ENCODE measurements at regions not wholly inside any gene's neighbourhood (a gene's known extent, or its start where the extent isn't known, plus 50 kb on each side); places are given as distances from the start of the nearest gene placed in this dataset.

DNA sequence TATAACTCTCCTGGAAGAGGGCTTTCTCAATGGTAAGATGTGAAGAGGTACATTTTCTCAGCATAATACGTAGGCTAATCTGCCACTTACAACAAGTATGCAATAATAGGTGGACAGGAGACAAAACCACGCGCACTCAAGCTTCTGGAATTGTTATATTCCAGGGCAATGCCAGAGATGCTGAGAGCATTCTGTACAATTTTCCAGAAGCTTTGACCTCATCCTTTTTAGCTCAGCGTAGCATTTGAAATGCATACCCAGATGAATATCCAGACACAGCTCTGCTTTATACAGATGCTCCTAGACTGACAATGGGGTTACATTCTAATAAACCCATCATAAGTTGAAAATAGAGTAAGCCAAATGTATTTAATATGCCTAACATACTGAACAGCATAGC is 1492.4 kb upstream of the FLRT2 start:
- Mint-ChIP-seq H3K27me3 (no peaks in the 10 kb centered on the region), H3K9me3 (peaks cover 16 to 40% (median 18%) of the 10 kb centered on the region in 3 donors), H3K4me3 (no peak overlapping the region), H3K36me3 (no peaks in the 10 kb centered on the region), H3K4me1 (no peaks in the 10 kb centered on the region), H3K27ac (no peak overlapping the region)
- 92% methylated on average over 2 of the region's 4 CpGs for WGBS (ENCODE audit: insufficient coverage)
- H3K27ac ChIP-seq (ENCODE audit: low read length), result no peak overlapping the region
- DNase-seq (no peak), ATAC-seq (replicated peaks in 1 of 4) (no peak)
- no peak overlapping the region for H3K4me3 ChIP-seq (ENCODE audit: control insufficient read depth in 1 of 2, extremely low read depth in 1 of 2, low read length in 1 of 2)
- ChIA-PET POLR2A (no interaction called here), CTCF (no interaction called here)
- no peaks in the 10 kb centered on the region for H3K36me3 ChIP-seq (ENCODE audit: control insufficient read depth in 2 of 2, extremely low read depth in 1 of 2, insufficient read depth in 1 of 2, low read length in 1 of 2)
- no peaks in the 10 kb centered on the region for H3K9me3 ChIP-seq
- no peaks in the 10 kb centered on the region for H3K27me3 ChIP-seq (replicated peaks in 1 of 2; ENCODE audit: control insufficient read depth in 2 of 2, extremely low read depth in 1 of 2, insufficient read depth in 2 of 2, low read length in 1 of 2)
- H3K4me1 ChIP-seq (ENCODE audit: control insufficient read depth in 1 of 2, extremely low read depth in 1 of 2, insufficient read depth in 2 of 2, low read length in 2 of 2), result no peaks in the 10 kb centered on the region

DNA sequence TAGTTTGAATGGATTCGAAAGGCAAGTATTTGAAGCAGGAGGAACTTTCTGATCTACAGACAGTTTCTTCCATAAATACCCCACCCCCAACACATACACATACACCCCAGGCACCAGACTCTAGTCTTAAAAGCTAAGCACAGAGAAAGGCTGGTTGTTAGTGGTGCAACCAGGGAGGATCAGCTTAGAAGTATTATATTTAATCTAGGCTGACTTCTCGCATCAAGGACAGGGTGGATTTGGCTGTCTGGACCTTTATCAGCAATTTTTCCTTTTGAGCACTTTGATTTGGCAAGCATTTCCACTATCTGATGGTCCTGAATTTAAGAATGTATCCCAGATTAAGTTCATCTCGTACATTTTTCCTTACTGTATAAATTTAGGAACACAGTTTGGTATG is 1489.8 kb upstream of the FLRT2 start:
- ChIA-PET POLR2A (no interaction called here), CTCF (no interaction called here)
- Histone ChIP-seq H3K36me3 (ENCODE audit: control insufficient read depth in 2 of 2, extremely low read depth in 1 of 2, insufficient read depth in 1 of 2, low read length in 1 of 2) (no peaks in the 10 kb centered on the region), H3K9me3 (no peaks in the 10 kb centered on the region), H3K4me3 (ENCODE audit: control insufficient read depth in 1 of 2, extremely low read depth in 1 of 2, low read length in 1 of 2) (no peak overlapping the region), H3K27ac (ENCODE audit: low read length) (no peak overlapping the region), H3K27me3 (replicated peaks in 1 of 2; ENCODE audit: control insufficient read depth in 2 of 2, extremely low read depth in 1 of 2, insufficient read depth in 2 of 2, low read length in 1 of 2) (no peaks in the 10 kb centered on the region), H3K4me1 (ENCODE audit: control insufficient read depth in 1 of 2, extremely low read depth in 1 of 2, insufficient read depth in 2 of 2, low read length in 2 of 2) (no peaks in the 10 kb centered on the region)
- H3K9me3 Mint-ChIP-seq, result peaks cover 18 to 45% (median 24%) of the 10 kb centered on the region in 3 donors
- WGBS (ENCODE audit: insufficient coverage), result 75% methylated on average over 1 of the region's 3 CpGs
- no peak for DNase-seq
- H3K36me3 Mint-ChIP-seq, result no peaks in the 10 kb centered on the region
- H3K27me3 Mint-ChIP-seq, result no peaks in the 10 kb centered on the region
- ATAC-seq (replicated peaks in 1 of 4), result no peak
- no peaks in the 10 kb centered on the region for H3K4me1 Mint-ChIP-seq
- H3K4me3 Mint-ChIP-seq, result no peak overlapping the region
- no peak overlapping the region for H3K27ac Mint-ChIP-seq

DNA sequence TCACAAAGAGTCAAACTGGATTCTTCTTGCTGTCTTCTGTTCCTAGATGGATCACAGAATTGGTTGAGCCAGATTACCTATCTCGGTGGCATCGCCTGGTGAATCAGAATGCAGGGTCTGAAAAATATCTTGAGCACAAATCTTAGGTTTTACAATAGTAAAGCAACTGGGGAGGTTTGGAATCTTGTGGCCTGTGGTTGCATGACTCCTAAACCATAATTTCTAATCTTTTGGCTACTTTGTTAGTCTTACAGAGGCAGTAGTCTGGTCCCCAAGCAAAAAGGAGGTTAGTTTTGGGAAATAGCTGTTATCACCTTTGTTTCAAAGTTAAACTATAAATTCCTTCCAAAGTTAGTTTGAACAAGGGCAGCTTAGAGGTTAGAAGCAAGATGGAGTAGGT is 1488.5 kb upstream of the FLRT2 start:
- Histone ChIP-seq H3K9me3 (no peaks in the 10 kb centered on the region), H3K27me3 (replicated peaks in 1 of 2; ENCODE audit: control insufficient read depth in 2 of 2, extremely low read depth in 1 of 2, insufficient read depth in 2 of 2, low read length in 1 of 2) (no peaks in the 10 kb centered on the region), H3K4me3 (ENCODE audit: control insufficient read depth in 1 of 2, extremely low read depth in 1 of 2, low read length in 1 of 2) (no peak overlapping the region), H3K36me3 (ENCODE audit: control insufficient read depth in 2 of 2, extremely low read depth in 1 of 2, insufficient read depth in 1 of 2, low read length in 1 of 2) (no peaks in the 10 kb centered on the region), H3K27ac (ENCODE audit: low read length) (no peak overlapping the region), H3K4me1 (ENCODE audit: control insufficient read depth in 1 of 2, extremely low read depth in 1 of 2, insufficient read depth in 2 of 2, low read length in 2 of 2) (no peaks in the 10 kb centered on the region)
- CTCF ChIA-PET, result no interaction called here
- Mint-ChIP-seq H3K27ac (no peak overlapping the region), H3K27me3 (no peaks in the 10 kb centered on the region), H3K36me3 (no peaks in the 10 kb centered on the region), H3K4me3 (no peak overlapping the region), H3K4me1 (no peaks in the 10 kb centered on the region), H3K9me3 (peaks cover 18 to 49% (median 24%) of the 10 kb centered on the region in 3 donors)
- POLR2A ChIA-PET, result no interaction called here
- WGBS (ENCODE audit: insufficient coverage), result no CpG with 5 or more reads among the region's 2 CpGs
- no peak for DNase-seq
- ATAC-seq (replicated peaks in 1 of 4), result no peak

DNA sequence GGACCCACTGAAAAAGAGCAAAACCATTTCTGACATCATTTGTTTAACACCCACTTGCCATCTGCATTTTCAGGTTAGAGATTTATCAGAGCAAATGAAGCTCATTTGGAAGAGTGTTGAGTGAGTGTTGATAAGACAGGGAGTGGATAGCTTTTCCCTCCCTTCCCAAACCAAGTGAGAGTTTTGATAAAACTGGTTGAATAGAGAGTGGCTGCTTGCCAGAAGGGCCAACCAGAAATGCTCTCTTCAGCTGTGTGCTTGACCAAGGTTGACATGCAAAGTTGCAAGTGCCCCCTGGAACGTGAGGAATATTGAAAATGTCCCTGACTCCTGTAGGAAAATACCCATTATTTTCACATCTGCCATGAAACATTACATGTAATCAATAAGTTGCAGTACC is 1487.0 kb upstream of the FLRT2 start:
- ChIA-PET CTCF (no interaction called here), POLR2A (no interaction called here)
- Mint-ChIP-seq H3K27ac (no peak overlapping the region), H3K4me3 (no peak overlapping the region), H3K9me3 (peaks cover 8 to 38% (median 19%) of the 10 kb centered on the region in 3 donors), H3K27me3 (no peaks in the 10 kb centered on the region), H3K4me1 (no peaks in the 10 kb centered on the region), H3K36me3 (no peaks in the 10 kb centered on the region)
- no peak overlapping the region for H3K4me3 ChIP-seq (ENCODE audit: control insufficient read depth in 1 of 2, extremely low read depth in 1 of 2, low read length in 1 of 2)
- H3K4me1 ChIP-seq (ENCODE audit: control insufficient read depth in 1 of 2, extremely low read depth in 1 of 2, insufficient read depth in 2 of 2, low read length in 2 of 2), result no peaks in the 10 kb centered on the region
- 40% methylated on average over 1 of the region's 1 CpG for WGBS (ENCODE audit: insufficient coverage)
- DNase-seq, result no peak
- H3K27me3 ChIP-seq (replicated peaks in 1 of 2; ENCODE audit: control insufficient read depth in 2 of 2, extremely low read depth in 1 of 2, insufficient read depth in 2 of 2, low read length in 1 of 2), result no peaks in the 10 kb centered on the region
- H3K36me3 ChIP-seq (ENCODE audit: control insufficient read depth in 2 of 2, extremely low read depth in 1 of 2, insufficient read depth in 1 of 2, low read length in 1 of 2), result no peaks in the 10 kb centered on the region
- ATAC-seq (replicated peaks in 1 of 4), result no peak
- H3K9me3 ChIP-seq, result no peaks in the 10 kb centered on the region
- H3K27ac ChIP-seq (ENCODE audit: low read length), result no peak overlapping the region

DNA sequence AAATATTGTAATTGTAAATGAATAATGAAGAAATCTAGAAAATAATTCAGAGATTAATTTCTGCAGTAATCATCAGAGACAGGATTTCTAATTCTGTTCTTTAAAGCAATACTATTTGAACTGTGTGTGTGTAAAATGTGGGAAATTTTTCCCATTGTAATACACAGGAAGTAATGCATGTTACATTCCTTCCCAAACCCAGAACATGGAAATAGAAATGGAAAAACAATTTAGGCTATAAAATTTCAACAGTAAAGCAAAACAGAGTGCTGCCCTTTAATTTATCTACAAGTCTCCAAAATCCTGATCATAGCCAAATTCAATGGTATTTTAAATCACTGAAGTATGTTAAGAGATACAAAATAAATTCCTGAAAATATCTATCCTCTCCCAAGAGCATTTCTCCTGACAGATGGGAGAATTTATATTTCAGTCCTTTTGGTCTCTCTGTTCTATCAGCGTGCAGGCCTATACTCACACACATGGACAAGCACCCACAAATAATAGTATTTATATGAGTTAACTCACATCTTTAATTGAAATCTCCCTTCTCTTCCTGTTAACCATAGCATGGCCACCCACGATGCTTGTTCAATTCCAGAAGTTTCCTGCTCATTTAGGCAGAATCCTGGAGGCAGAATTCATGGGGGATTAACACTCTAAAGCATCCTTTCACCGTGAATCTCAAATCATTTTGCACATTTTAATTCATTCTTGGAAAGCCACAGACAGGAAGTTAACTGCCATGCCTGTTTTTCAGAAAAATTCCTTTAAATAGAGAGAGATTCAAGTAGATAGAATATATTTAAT is 1465.4 kb upstream of the FLRT2 start:
- Mint-ChIP-seq H3K9me3 (peaks cover 10 to 17% (median 11%) of the 10 kb centered on the region in 3 donors), H3K27me3 (no peaks in the 10 kb centered on the region), H3K4me3 (no peak overlapping the region), H3K27ac (no peak overlapping the region), H3K4me1 (no peaks in the 10 kb centered on the region), H3K36me3 (no peaks in the 10 kb centered on the region)
- WGBS (ENCODE audit: insufficient coverage), result no CpG with 5 or more reads among the region's 3 CpGs
- ATAC-seq (replicated peaks in 1 of 4), result no peak
- ChIA-PET CTCF (no interaction called here), POLR2A (no interaction called here)
- Histone ChIP-seq H3K4me3 (ENCODE audit: control insufficient read depth in 1 of 2, extremely low read depth in 1 of 2, low read length in 1 of 2) (no peak overlapping the region), H3K9me3 (no peaks in the 10 kb centered on the region), H3K4me1 (ENCODE audit: control insufficient read depth in 1 of 2, extremely low read depth in 1 of 2, insufficient read depth in 2 of 2, low read length in 2 of 2) (no peaks in the 10 kb centered on the region), H3K36me3 (ENCODE audit: control insufficient read depth in 2 of 2, extremely low read depth in 1 of 2, insufficient read depth in 1 of 2, low read length in 1 of 2) (no peaks in the 10 kb centered on the region), H3K27me3 (replicated peaks in 1 of 2; ENCODE audit: control insufficient read depth in 2 of 2, extremely low read depth in 1 of 2, insufficient read depth in 2 of 2, low read length in 1 of 2) (no peaks in the 10 kb centered on the region), H3K27ac (ENCODE audit: low read length) (no peak overlapping the region)
- no peak for DNase-seq

DNA sequence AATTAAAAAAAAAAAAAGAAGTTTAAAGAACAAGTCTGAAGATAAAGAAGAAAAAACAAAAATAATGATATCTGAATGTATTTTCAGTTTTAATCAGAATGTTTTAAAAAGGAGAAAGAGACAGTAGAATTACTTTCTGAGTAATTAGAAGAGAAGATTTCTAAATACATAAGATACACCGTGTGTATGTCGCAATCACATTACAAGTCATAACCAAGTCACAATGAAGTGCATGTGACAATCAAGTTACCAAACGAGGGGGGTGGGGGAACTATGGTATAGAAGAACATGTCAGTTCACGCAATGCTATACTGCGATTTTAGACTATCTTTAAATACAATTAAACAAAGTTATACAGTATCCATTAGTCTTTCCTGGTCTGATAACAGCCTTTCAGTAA is 1464.1 kb upstream of the FLRT2 start:
- Histone ChIP-seq H3K4me3 (ENCODE audit: control insufficient read depth in 1 of 2, extremely low read depth in 1 of 2, low read length in 1 of 2) (no peak overlapping the region), H3K27me3 (replicated peaks in 1 of 2; ENCODE audit: control insufficient read depth in 2 of 2, extremely low read depth in 1 of 2, insufficient read depth in 2 of 2, low read length in 1 of 2) (no peaks in the 10 kb centered on the region), H3K4me1 (ENCODE audit: control insufficient read depth in 1 of 2, extremely low read depth in 1 of 2, insufficient read depth in 2 of 2, low read length in 2 of 2) (no peaks in the 10 kb centered on the region), H3K9me3 (no peaks in the 10 kb centered on the region), H3K27ac (ENCODE audit: low read length) (no peak overlapping the region), H3K36me3 (ENCODE audit: control insufficient read depth in 2 of 2, extremely low read depth in 1 of 2, insufficient read depth in 1 of 2, low read length in 1 of 2) (no peaks in the 10 kb centered on the region)
- CTCF ChIA-PET, result no interaction called here
- Mint-ChIP-seq H3K36me3 (no peaks in the 10 kb centered on the region), H3K9me3 (peaks cover 6 to 17% (median 8%) of the 10 kb centered on the region in 3 donors), H3K27ac (no peak overlapping the region), H3K4me3 (no peak overlapping the region), H3K4me1 (no peaks in the 10 kb centered on the region), H3K27me3 (no peaks in the 10 kb centered on the region)
- WGBS (ENCODE audit: insufficient coverage), result no CpG with 5 or more reads among the region's 5 CpGs
- POLR2A ChIA-PET, result no interaction called here
- DNase-seq, result no peak
- ATAC-seq (replicated peaks in 1 of 4), result no peak

DNA sequence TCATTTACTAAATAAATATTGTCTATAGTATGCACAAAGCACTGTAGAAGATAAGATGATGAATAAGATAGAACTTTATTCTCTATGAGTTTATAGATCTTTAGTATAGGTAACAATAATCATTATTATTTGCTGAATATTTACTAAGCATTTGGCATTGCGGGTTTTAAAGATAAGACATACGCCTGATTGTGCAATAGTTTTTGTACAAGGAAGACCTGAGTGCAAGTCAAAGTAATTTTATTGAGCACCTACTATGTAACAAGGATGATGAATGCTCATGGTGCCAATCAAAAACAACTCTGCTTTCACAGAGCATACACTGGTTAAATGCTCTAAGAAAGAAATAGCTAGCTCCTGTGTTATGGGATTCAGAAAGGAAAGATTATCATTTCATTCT is 1461.7 kb upstream of the FLRT2 start:
- H3K27ac ChIP-seq (ENCODE audit: low read length), result no peak overlapping the region
- no peak overlapping the region for H3K4me3 ChIP-seq (ENCODE audit: control insufficient read depth in 1 of 2, extremely low read depth in 1 of 2, low read length in 1 of 2)
- Mint-ChIP-seq H3K27me3 (no peaks in the 10 kb centered on the region), H3K9me3 (peaks cover 3 to 18% (median 13%) of the 10 kb centered on the region in 3 donors), H3K4me3 (no peak overlapping the region), H3K4me1 (no peaks in the 10 kb centered on the region), H3K27ac (no peak overlapping the region), H3K36me3 (no peaks in the 10 kb centered on the region)
- ChIA-PET CTCF (no interaction called here), POLR2A (no interaction called here)
- WGBS (ENCODE audit: insufficient coverage), result no CpG with 5 or more reads among the region's 2 CpGs
- no peak for DNase-seq
- ATAC-seq (replicated peaks in 1 of 4), result no peak
- H3K9me3 ChIP-seq, result no peaks in the 10 kb centered on the region
- no peaks in the 10 kb centered on the region for H3K27me3 ChIP-seq (replicated peaks in 1 of 2; ENCODE audit: control insufficient read depth in 2 of 2, extremely low read depth in 1 of 2, insufficient read depth in 2 of 2, low read length in 1 of 2)
- H3K36me3 ChIP-seq (ENCODE audit: control insufficient read depth in 2 of 2, extremely low read depth in 1 of 2, insufficient read depth in 1 of 2, low read length in 1 of 2), result no peaks in the 10 kb centered on the region
- H3K4me1 ChIP-seq (ENCODE audit: control insufficient read depth in 1 of 2, extremely low read depth in 1 of 2, insufficient read depth in 2 of 2, low read length in 2 of 2), result no peaks in the 10 kb centered on the region
